HG02938 (cell line): ENCODE measurements at regions not wholly inside any gene's neighbourhood (a gene's known extent, or its start where the extent isn't known, plus 50 kb on each side); places are given as distances from the start of the nearest gene placed in this dataset.

Source experiments
- ATAC-seq: cut with Tn5 transposase; IDR thresholded peaks from one replicate; pipeline ENCODE4 v1.9.1; 2021; ENCODE audit warnings: mild to moderate bottlenecking, moderate library complexity; ENCODE audit not compliant: unreplicated experiment

GRCh38 chr17:72439893-72440502, 319.2 kb downstream of the SOX9 start:
- ATAC-seq, result no peak

GRCh38 chr17:72440961-72441360, 320.1 kb downstream of the SOX9 start:
- ATAC-seq, result no peak

- ATAC-seq, result no peak
Observed at GRCh38 chr17:72441909-72442308, 321.1 kb downstream of the SOX9 start.

GRCh38 chr17:72444517-72445054, 323.8 kb downstream of the SOX9 start:
- ATAC-seq, result no peak

- no peak for ATAC-seq
Observed at GRCh38 chr17:72445055-72445991, 324.5 kb downstream of the SOX9 start.

GRCh38 chr17:72446118-72446517, 325.3 kb downstream of the SOX9 start:
- no peak for ATAC-seq

GRCh38 chr17:72446525-72447250, 325.9 kb downstream of the SOX9 start:
- no peak for ATAC-seq

GRCh38 chr17:72447251-72447640, 326.4 kb downstream of the SOX9 start:
- no peak for ATAC-seq

GRCh38 chr17:72448019-72448418, 327.2 kb downstream of the SOX9 start:
- ATAC-seq, result no peak

GRCh38 chr17:72452286-72453173, 331.7 kb downstream of the SOX9 start:
- ATAC-seq, result no peak

- ATAC-seq, result no peak
Observed at GRCh38 chr17:72454342-72454741, 333.5 kb downstream of the SOX9 start.

GRCh38 chr17:72455562-72455961, 334.7 kb downstream of the SOX9 start:
- no peak for ATAC-seq

- ATAC-seq, result no peak
Observed at GRCh38 chr17:72456075-72456474, 335.3 kb downstream of the SOX9 start.

GRCh38 chr17:72457712-72458111, 336.9 kb downstream of the SOX9 start:
- no peak for ATAC-seq

- no peak for ATAC-seq
Observed at GRCh38 chr17:72458301-72458700, 337.5 kb downstream of the SOX9 start.

GRCh38 chr17:72460711-72461110, 339.9 kb downstream of the SOX9 start:
- no peak for ATAC-seq

GRCh38 chr17:72461757-72462156, 340.9 kb downstream of the SOX9 start:
- no peak for ATAC-seq

GRCh38 chr17:72462407-72462806, 341.6 kb downstream of the SOX9 start:
- no peak for ATAC-seq

GRCh38 chr17:72462814-72463213, 342.0 kb downstream of the SOX9 start:
- ATAC-seq, result no peak
